ENCODE measurements at regions not wholly inside any gene's neighbourhood (a gene's known extent, or its start where the extent isn't known, plus 50 kb on each side); places are given as distances from the start of the nearest gene placed in this dataset.
"Not testable (repeated sequence)": the region's sequence is repeated elsewhere in the genome, so short reads cannot be mapped to it uniquely, and the experiment has no call there.

GRCh38 chr5:106312360-106312759 lies 1358.4 kb downstream of the EFNA5 start:
- H3K9me3 ChIP-seq (ENCODE audit: low read length): no peaks in the 10 kb centered on the region
- no peaks in the 10 kb centered on the region for H3K36me3 ChIP-seq (ENCODE audit: insufficient read depth, low read length)
- no peak overlapping the region for H3K4me3 ChIP-seq (ENCODE audit: low read length)
- H2AFZ ChIP-seq (ENCODE audit: low read depth, low read length): no peak overlapping the region
- no peaks in the 10 kb centered on the region for H3K4me1 ChIP-seq (ENCODE audit: insufficient read depth, low read length)
- no peaks in the 10 kb centered on the region for H3K27me3 ChIP-seq (ENCODE audit: insufficient read depth, low read length)

GRCh38 chr5:106311230-106311915 lies 1359.4 kb downstream of the EFNA5 start:
- H3K27me3 ChIP-seq (ENCODE audit: insufficient read depth, low read length): no peaks in the 10 kb centered on the region
- H2AFZ ChIP-seq (ENCODE audit: low read depth, low read length): peak overlapping the region; percentile 54
- H3K4me1 ChIP-seq (ENCODE audit: insufficient read depth, low read length): no peaks in the 10 kb centered on the region
- no peak overlapping the region for H3K4me3 ChIP-seq (ENCODE audit: low read length)
- no peaks in the 10 kb centered on the region for H3K9me3 ChIP-seq (ENCODE audit: low read length)
- no peaks in the 10 kb centered on the region for H3K36me3 ChIP-seq (ENCODE audit: insufficient read depth, low read length)

DNA sequence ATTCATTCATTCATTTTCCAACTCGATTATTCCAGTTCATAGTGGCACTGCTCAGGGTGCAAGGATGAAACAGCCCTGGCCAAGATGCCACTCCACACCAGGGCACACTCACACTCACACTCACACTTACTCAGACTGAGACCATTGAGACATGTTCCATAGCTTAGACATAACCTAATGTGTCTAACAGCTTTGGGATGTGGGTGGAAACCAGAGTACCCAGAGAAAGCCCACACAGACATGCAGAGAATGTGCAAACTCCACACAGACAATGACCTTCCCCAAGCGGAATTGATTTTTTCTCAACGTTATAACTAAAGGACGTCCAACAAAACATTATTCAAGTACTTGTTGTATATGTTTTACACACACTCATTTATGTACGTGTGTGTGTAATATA lies 1363.5 kb downstream of the EFNA5 start:
- H3K36me3 ChIP-seq (ENCODE audit: insufficient read depth, low read length): no peaks in the 10 kb centered on the region
- H2AFZ ChIP-seq (ENCODE audit: low read depth, low read length): no peak overlapping the region
- no peak overlapping the region for H3K4me3 ChIP-seq (ENCODE audit: low read length)
- no peaks in the 10 kb centered on the region for H3K27me3 ChIP-seq (ENCODE audit: insufficient read depth, low read length)
- H3K4me1 ChIP-seq (ENCODE audit: insufficient read depth, low read length): no peaks in the 10 kb centered on the region
- H3K9me3 ChIP-seq (ENCODE audit: low read length): no peaks in the 10 kb centered on the region

DNA sequence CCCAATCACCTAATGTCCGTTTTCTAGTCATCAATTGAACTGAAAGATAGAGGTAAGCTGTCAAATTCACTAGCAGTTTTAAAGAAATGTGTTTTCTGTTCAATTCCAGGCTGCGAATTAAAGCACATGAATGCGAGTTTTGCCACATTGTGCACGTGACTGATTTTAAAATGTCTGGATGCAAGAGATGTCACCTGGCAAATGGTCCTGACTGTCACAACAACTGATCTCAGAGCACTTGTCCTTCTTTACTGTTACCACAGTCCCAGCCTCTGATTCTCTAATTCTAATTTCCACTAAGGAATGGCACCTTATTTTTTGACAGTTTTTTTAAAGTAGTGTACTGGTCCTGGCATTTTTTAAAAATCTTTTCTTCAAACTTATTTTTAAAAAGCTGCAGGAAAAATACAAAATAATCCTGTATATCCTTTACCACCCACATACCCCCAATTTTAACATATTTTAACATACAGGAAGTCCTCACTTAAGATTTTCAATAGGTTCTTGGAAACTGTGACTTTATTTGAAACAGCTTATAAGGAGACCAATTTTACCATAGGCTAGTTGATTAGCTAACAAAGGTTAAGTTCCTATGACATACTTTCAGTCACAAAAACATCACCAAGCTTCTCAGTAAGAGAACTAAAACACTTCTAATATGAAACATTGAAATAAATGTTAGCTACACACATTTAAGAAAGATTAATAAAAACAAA lies 1364.3 kb downstream of the EFNA5 start:
- H3K4me1 ChIP-seq (ENCODE audit: insufficient read depth, low read length): no peaks in the 10 kb centered on the region
- no peaks in the 10 kb centered on the region for H3K36me3 ChIP-seq (ENCODE audit: insufficient read depth, low read length)

GRCh38 chr5:106303911-106304310 lies 1366.8 kb downstream of the EFNA5 start:
- Histone ChIP-seq H3K27me3 (ENCODE audit: insufficient read depth, low read length) (no peaks in the 10 kb centered on the region), H3K36me3 (ENCODE audit: insufficient read depth, low read length) (no peaks in the 10 kb centered on the region), H3K4me1 (ENCODE audit: insufficient read depth, low read length) (no peaks in the 10 kb centered on the region), H3K4me3 (ENCODE audit: low read length) (no peak overlapping the region), H3K9me3 (ENCODE audit: low read length) (no peaks in the 10 kb centered on the region), H2AFZ (ENCODE audit: low read depth, low read length) (no peak overlapping the region)

More for the DNA sequence above, 1364.3 kb downstream of the EFNA5 start:
- Histone ChIP-seq H2AFZ (ENCODE audit: low read depth, low read length) (no peak overlapping the region), H3K27me3 (ENCODE audit: insufficient read depth, low read length) (no peaks in the 10 kb centered on the region), H3K9me3 (ENCODE audit: low read length) (no peaks in the 10 kb centered on the region), H3K4me3 (ENCODE audit: low read length) (no peak overlapping the region)

DNA sequence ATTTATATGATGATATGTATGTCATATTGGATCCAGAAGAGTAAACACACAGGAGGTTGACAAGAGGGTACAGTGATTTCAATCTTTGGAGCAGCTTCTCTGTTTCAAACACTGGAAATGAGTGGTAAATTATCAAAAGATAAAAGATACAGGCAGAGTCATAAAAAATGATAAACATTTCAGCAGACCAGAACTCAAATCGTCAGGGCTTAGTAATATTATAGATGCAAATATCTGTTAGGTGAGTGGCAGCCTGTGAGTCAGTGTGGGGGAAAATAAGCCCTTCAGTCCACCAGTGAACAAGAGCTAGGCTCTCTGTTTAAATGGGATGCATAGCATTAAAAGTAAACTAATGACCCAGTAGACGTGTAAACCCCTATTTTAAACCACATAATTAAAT lies 1378.1 kb downstream of the EFNA5 start:
- Histone ChIP-seq H3K27me3 (ENCODE audit: insufficient read depth, low read length) (no peaks in the 10 kb centered on the region), H3K4me1 (ENCODE audit: insufficient read depth, low read length) (peaks cover 26% of the 10 kb centered on the region), H3K36me3 (ENCODE audit: insufficient read depth, low read length) (no peaks in the 10 kb centered on the region), H2AFZ (ENCODE audit: low read depth, low read length) (no peak overlapping the region), H3K9me3 (ENCODE audit: low read length) (no peaks in the 10 kb centered on the region), H3K4me3 (ENCODE audit: low read length) (no peak overlapping the region)

GRCh38 chr5:106290841-106291240 lies 1379.9 kb downstream of the EFNA5 start:
- peaks cover 26% of the 10 kb centered on the region for H3K4me1 ChIP-seq (ENCODE audit: insufficient read depth, low read length)
- H3K27me3 ChIP-seq (ENCODE audit: insufficient read depth, low read length): no peaks in the 10 kb centered on the region
- no peaks in the 10 kb centered on the region for H3K9me3 ChIP-seq (ENCODE audit: low read length)
- H2AFZ ChIP-seq (ENCODE audit: low read depth, low read length): peak overlapping the region; percentile 10
- no peaks in the 10 kb centered on the region for H3K36me3 ChIP-seq (ENCODE audit: insufficient read depth, low read length)
- no peak overlapping the region for H3K4me3 ChIP-seq (ENCODE audit: low read length)

GRCh38 chr5:106288979-106289378 lies 1381.8 kb downstream of the EFNA5 start:
- H2AFZ ChIP-seq (ENCODE audit: low read depth, low read length): no peak overlapping the region
- H3K4me1 ChIP-seq (ENCODE audit: insufficient read depth, low read length): peaks cover 9% of the 10 kb centered on the region
- no peaks in the 10 kb centered on the region for H3K9me3 ChIP-seq (ENCODE audit: low read length)
- no peak overlapping the region for H3K4me3 ChIP-seq (ENCODE audit: low read length)
- H3K36me3 ChIP-seq (ENCODE audit: insufficient read depth, low read length): no peaks in the 10 kb centered on the region
- no peaks in the 10 kb centered on the region for H3K27me3 ChIP-seq (ENCODE audit: insufficient read depth, low read length)

GRCh38 chr5:106277540-106278096 lies 1393.1 kb downstream of the EFNA5 start:
- Histone ChIP-seq H3K4me3 (ENCODE audit: low read length) (no peak overlapping the region), H3K27me3 (ENCODE audit: insufficient read depth, low read length) (no peaks in the 10 kb centered on the region), H2AFZ (ENCODE audit: low read depth, low read length) (peak overlapping the region; percentile 26), H3K4me1 (ENCODE audit: insufficient read depth, low read length) (no peaks in the 10 kb centered on the region), H3K9me3 (ENCODE audit: low read length) (no peaks in the 10 kb centered on the region), H3K36me3 (ENCODE audit: insufficient read depth, low read length) (no peaks in the 10 kb centered on the region)

GRCh38 chr5:106269252-106269843 lies 1401.4 kb downstream of the EFNA5 start:
- H2AFZ ChIP-seq (ENCODE audit: low read depth, low read length): no peak overlapping the region
- no peaks in the 10 kb centered on the region for H3K9me3 ChIP-seq (ENCODE audit: low read length)
- no peaks in the 10 kb centered on the region for H3K36me3 ChIP-seq (ENCODE audit: insufficient read depth, low read length)
- H3K27me3 ChIP-seq (ENCODE audit: insufficient read depth, low read length): no peaks in the 10 kb centered on the region
- no peaks in the 10 kb centered on the region for H3K4me1 ChIP-seq (ENCODE audit: insufficient read depth, low read length)
- H3K4me3 ChIP-seq (ENCODE audit: low read length): no peak overlapping the region

GRCh38 chr5:106267256-106267655 lies 1403.5 kb downstream of the EFNA5 start:
- H3K4me3 ChIP-seq (ENCODE audit: low read length): no peak overlapping the region
- no peaks in the 10 kb centered on the region for H3K4me1 ChIP-seq (ENCODE audit: insufficient read depth, low read length)
- no peak overlapping the region for H2AFZ ChIP-seq (ENCODE audit: low read depth, low read length)
- H3K36me3 ChIP-seq (ENCODE audit: insufficient read depth, low read length): no peaks in the 10 kb centered on the region
- no peaks in the 10 kb centered on the region for H3K27me3 ChIP-seq (ENCODE audit: insufficient read depth, low read length)
- no peaks in the 10 kb centered on the region for H3K9me3 ChIP-seq (ENCODE audit: low read length)

DNA sequence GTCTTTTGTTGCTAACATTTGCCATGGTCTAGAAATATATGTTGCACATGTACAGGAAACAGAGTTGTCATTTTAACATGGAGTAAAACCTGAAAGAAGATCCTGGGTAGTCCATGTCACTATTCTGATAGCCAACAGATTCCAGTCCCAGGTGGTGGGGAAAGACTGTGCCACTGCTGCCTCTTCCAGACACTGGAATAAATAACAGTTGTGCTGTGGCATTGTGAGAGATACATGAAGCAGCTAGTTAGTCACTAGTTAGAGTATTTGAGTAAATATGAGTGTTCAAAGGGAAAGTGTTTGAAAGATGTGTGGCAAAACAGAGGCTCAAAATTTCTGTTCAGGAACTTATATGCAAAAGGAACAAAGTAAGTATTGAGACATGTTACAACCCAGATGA lies 1408.3 kb downstream of the EFNA5 start:
- H3K27me3 ChIP-seq (ENCODE audit: insufficient read depth, low read length): no peaks in the 10 kb centered on the region
- no peaks in the 10 kb centered on the region for H3K36me3 ChIP-seq (ENCODE audit: insufficient read depth, low read length)
- peaks cover 10% of the 10 kb centered on the region for H3K4me1 ChIP-seq (ENCODE audit: insufficient read depth, low read length)
- H2AFZ ChIP-seq (ENCODE audit: low read depth, low read length): no peak overlapping the region
- H3K9me3 ChIP-seq (ENCODE audit: low read length): no peaks in the 10 kb centered on the region
- no peak overlapping the region for H3K4me3 ChIP-seq (ENCODE audit: low read length)

- H3K36me3 ChIP-seq (ENCODE audit: insufficient read depth, low read length); H3K27me3 ChIP-seq (ENCODE audit: insufficient read depth, low read length); H3K9me3 ChIP-seq (ENCODE audit: low read length); H2AFZ ChIP-seq (ENCODE audit: low read depth, low read length); H3K4me3 ChIP-seq (ENCODE audit: low read length): not testable (repeated sequence)
- peaks cover 11% of the 10 kb centered on the region for H3K4me1 ChIP-seq (ENCODE audit: insufficient read depth, low read length)
These were observed 1411.2 kb downstream of the EFNA5 start for GRCh38 chr5:106259431-106260090.

Data from neuron (in vitro differentiated cells).